Anterior cingulate cortex (tissue), 58 donors: ENCODE measurements at regions not wholly inside any gene's neighbourhood (a gene's known extent, or its start where the extent isn't known, plus 50 kb on each side); places are given as distances from the start of the nearest gene placed in this dataset.
"Not testable (repeated sequence)": the region's sequence is repeated elsewhere in the genome, so short reads cannot be mapped to it uniquely, and the experiment has no call there.

ENCODE experiments used
- DNase-seq, 58 donors: peaks; one replicate each; lab custom pipeline; 2025; lab: John Stamatoyannopoulos, UW

DNA sequence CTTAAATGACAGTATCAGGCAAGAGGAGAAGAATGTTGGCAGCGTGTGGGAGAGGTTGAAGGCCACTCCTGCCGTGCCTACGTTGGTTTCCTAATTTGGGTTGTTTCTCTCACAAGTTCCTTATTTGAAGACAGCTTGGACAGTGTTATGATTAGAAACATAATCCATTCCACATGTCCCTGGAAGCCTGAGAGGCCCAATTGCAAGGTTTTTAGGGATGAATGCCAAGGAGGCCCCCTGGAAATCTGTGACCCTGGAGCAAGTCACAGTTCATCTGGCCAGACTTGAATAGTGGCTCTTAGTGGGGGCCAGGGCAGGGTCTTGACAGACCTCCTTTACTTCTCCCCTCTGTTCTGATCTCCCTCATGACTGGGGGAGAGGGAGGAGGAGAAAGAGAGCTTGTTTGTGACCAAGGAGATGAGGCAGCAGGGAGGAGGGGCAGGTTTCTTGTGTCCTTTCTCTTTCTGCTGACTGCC is 584.4 kb upstream of the TBL1XR1 start:
- peak in 7 of 58 donors; percentile 5 to 40 (median 14) for DNase-seq

DNA sequence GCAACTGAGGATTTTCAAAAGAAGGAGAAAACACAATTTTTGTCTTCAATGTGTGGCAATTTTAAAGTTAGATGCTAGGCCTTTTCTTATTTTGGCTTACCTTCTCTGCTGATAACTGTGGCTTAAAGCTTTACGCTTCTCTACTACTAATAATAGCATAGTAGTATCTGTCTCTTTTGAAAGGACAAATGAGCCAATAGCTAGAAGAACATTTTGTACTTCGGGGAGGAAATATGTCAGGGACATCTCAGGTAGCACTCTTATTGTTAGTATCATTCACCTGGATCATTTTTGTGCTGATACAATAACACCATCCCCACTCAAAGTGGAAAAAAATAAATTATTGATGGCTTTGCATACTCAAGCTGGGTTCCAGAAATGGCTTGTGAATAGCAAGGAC is 586.1 kb upstream of the TBL1XR1 start:
- DNase-seq, result no peak

DNA sequence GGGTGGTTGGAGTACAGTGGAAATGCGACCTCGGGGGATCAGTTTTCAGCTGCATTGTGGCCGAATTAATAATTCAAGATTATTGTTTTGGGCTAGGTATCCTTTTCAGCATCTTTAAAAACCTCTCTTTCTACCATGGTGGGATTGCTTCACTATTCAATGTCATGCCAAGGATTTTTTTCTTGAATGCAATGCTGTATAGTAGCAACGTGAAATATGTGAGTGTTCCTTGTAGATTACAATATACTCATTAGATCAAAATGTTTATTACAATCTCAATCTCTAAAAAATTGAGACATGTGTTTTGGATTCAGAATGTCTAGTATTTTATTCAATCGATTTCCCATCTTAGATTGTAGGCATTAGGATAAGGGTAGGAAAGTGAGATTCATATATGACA is 586.5 kb upstream of the TBL1XR1 start:
- no peak for DNase-seq

- DNase-seq, result no peak
Measured at GRCh38 chr3:177787279-177788041, 590.2 kb upstream of the TBL1XR1 start.

- no peak for DNase-seq
Measured at GRCh38 chr3:177789500-177789899, 592.2 kb upstream of the TBL1XR1 start.

DNA sequence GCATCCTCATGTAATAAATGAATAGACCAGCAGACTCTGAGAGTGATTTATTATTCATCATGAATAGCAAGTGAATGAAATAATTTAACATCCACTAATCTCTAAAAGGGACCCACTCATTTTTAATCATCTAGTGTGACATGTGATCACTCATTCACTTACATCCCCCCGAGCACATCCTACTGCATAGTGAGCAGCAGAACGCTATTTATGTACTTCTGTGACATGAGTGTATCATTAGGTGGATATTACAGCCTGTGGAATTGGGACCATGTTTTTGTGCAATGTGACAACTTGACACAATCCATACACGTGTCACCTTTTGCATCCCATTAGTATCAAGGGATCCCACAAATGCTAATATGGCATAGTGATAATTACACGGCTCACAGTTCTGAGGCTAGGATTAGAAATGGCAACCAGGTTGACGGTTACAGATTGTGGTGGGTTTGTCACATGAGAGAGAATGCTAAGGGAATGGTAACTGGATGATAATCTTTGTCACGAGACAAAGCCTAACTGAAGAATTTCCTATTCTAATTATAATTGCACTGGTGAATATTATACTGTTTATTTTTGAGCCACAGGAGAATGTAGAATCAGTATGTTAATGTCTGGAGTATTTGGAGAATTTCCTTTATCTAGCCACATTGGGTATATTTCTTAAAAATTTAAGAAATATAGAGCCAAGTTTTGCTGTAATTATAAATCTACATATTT is 595.2 kb upstream of the TBL1XR1 start:
- no peak for DNase-seq

GRCh38 chr3:177793451-177793850 is 596.2 kb upstream of the TBL1XR1 start:
- no peak for DNase-seq

DNA sequence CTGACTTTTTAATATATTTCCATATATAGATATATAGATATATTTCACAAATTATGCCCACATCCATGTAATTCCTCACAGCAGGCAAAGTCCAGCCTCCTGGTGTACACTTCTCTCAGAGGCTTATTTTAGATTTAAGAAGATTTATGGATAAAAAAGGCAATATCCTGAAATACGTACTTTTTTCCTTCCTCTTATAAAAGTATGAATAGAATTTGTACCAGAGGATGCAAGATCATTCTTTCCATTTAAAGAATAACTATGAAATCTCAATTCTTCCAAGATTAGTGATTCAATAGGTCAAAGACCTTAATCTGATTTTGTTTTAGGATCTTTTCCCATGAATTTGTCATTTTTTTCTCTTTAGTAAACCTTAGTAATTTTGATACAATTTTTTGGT is 597.9 kb upstream of the TBL1XR1 start:
- no peak for DNase-seq

GRCh38 chr3:177795859-177796258 is 598.6 kb upstream of the TBL1XR1 start:
- DNase-seq, result no peak

- not testable (repeated sequence) for DNase-seq
Measured at GRCh38 chr3:177800147-177800546, 602.9 kb upstream of the TBL1XR1 start.

DNA sequence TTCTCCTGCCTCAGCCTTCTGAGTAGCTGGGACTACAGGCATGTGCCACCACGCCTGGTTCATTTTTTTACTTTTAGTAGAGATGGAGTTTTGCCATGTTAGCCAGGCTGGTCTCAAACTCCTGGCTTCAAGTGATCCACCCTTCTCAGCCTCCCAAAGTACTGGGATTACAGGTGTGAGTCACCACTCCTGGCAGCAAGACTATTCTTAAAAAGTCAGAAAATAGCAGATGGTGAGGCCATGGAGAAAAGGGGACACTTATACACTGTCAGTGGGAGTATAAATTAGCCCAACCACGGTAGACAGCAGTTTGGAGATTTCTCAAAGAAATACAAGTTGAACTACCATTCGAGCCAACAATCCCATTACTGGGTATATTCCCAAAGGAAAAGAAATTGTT is 603.3 kb upstream of the TBL1XR1 start:
- DNase-seq, result no peak

DNA sequence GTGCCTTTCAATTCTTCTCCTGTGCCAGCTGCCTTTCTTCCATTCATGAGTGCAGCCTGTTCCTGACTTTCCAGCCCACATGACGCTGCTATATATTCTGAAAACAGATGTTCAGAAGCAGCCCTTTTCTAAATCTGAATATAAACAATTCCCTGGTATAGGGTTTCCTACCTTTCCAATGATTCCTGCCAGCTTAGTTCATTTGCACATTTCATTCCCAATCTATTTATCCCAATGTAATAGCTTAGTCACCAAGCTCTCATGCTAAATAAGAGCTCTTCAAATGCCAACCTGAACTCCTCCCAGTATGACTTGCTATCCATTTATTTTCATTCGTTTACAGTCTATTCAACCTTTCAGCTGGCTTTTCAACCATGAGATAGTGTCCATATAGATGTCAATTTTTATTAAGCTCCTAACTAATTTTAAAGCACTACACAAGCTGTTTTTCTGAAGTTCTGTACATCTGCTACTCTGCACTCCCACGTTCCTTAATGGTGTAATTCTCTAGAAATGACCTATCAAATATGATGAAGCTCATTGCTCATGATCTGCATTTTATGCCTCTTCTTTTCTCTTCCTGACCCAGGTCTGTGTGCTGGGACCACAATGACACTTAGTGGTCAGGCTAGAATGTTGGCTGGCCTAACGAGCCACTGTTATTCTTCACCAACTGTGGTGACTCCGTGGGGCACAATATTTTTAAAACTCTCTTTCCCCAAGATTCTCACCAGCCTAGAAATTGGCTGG is 605.0 kb upstream of the TBL1XR1 start:
- peak in 2 of 58 donors; percentile 17 to 23 for DNase-seq

- DNase-seq, result no peak
Measured at GRCh38 chr3:177803500-177803899, 606.2 kb upstream of the TBL1XR1 start.

- no peak for DNase-seq
Measured at GRCh38 chr3:177804032-177804431, 606.8 kb upstream of the TBL1XR1 start.

DNA sequence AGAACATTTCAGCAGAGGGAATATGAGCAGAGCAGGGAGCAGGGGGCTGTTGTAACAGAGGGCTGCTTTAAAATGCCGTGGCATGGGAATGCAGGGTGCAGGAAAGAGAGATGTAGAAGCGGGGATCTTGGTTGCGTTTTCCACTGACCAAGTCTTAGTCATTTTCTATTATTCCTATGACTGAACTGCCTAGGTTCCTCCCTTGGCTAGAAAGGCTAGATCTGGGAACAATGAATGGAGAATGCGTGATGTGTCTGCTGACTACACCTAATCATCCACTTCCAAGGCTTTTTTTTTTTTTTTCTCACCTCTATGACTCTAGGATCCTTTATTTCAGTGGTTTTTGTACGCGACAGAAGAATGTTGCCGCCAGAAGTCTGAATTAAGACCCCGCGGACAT is 607.4 kb upstream of the TBL1XR1 start:
- no peak for DNase-seq

DNA sequence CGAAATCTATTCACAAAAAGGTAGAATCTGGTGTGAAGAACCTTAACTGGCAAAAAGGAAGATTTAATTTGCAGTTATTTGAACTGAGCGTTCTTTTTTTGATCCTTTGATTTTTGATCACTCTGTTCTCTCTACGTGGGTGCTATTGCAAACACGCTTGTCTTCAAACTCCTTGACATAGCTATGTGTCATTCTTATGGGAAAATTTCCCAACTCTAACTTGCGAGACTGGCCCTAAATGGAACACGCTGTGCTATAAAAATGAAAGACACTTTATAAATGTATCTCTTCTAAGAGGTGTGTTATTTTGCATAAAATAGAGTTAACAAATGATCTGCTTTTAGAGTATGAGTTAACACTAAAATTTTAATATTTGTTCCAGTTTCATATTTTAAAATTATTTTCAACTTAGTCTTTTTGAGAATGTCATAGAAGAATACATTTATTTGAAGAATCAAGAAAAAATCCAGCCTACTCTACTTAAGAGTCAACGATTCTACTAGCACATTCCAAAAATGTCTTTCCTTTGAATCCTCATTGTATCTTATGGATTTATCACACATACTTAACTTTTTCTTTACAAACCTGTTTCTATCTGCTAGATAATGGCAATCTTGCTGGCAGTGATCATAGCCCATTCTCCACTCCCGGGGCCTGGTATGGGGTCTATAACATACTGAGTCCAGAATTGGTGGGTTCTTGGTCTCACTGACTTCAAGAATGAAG is 610.0 kb upstream of the TBL1XR1 start:
- peak in 2 of 58 donors; percentile 12 to 15 for DNase-seq

- not testable (repeated sequence) for DNase-seq
Measured at GRCh38 chr3:177808928-177809478, 611.7 kb upstream of the TBL1XR1 start.

DNA sequence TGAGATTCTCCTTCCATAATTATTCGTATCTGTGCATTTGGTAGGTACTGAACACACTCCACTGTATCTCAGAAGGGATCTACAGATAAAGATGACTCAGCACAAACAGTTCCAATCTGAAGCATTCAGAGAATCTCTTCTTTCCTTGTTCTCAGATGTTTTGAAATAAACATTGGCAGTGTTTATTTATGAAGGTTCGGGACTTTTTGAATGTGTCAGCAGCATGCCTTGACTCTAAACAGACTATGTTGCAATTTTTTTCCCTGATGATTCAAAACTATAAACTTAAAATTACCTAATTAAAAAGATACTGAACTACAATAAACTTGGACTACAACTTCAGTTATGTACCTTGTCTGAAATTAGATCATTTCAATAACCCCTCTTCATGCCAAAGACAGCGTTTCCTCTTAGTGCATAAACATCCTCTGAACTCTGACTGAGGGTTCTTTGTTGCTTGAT is 612.9 kb upstream of the TBL1XR1 start:
- no peak for DNase-seq

DNA sequence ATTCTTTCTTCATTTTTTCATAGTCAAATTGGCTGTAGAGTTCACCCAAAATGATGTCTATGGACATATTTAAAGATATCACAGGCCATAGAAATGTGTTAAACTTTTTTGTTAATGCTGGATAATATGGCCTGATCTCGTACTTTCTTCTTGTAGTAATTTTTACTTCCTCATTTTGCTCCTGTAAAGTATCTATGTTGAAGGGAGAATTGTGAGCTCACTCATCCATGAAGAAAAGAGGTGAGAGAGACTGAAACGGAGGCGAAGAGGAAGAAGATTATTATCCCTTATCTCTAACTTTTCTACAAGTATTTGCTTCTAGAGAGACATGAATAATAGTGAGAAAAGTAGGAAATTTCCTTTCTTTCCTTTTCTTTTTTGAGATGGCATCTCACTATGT is 613.8 kb upstream of the TBL1XR1 start:
- no peak for DNase-seq

- no peak for DNase-seq
Measured at GRCh38 chr3:177811835-177812234, 614.6 kb upstream of the TBL1XR1 start.
